HG03095 (cell line): ENCODE measurements at regions not wholly inside any gene's neighbourhood (a gene's known extent, or its start where the extent isn't known, plus 50 kb on each side); places are given as distances from the start of the nearest gene placed in this dataset.
"Not testable (repeated sequence)": the region's sequence is repeated elsewhere in the genome, so short reads cannot be mapped to it uniquely, and the experiment has no call there.

ENCODE experiments used
- ATAC-seq: cut with Tn5 transposase; IDR thresholded peaks from one replicate; pipeline ENCODE4 v1.9.1; 2021; ENCODE audit warnings: moderate library complexity; ENCODE audit not compliant: unreplicated experiment

DNA sequence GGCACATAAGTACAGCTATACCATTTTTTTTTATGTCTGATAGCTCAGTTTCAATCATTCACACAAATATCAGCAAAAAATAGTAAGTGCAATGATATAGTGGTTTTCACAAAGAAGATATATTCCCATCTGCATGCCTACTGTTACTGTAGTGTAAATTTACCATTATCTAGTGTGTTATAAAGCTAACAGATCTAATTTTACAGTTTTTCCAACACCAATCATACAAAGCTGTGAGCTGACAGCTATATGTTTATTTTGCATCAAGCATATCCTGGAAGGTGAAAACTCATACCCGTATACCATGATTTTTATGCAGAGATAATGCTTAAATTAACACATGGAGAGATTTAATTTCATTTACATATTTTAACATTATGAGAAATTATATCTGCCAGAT is 89.9 kb upstream of the HAPLN1 start:
- ATAC-seq = no peak

DNA sequence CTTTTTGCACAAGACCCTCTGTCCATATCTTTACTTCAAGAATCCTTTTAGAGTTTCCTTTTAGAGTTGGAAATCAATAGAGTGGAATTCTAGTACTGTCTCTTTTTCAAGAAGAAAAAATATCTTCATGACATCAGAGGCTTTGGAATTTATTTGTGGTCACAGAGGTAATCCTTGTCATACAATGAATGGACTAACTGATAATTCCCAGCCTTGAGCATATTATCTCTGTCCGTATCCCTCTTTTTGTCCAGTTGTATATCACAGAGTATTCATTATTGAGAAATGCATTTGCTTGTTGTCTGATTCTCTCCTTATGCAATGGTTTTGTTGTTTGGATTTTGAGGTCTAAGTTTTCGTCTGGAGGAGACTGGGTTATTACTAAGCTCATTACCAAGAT is 82.0 kb upstream of the HAPLN1 start:
- no peak for ATAC-seq

DNA sequence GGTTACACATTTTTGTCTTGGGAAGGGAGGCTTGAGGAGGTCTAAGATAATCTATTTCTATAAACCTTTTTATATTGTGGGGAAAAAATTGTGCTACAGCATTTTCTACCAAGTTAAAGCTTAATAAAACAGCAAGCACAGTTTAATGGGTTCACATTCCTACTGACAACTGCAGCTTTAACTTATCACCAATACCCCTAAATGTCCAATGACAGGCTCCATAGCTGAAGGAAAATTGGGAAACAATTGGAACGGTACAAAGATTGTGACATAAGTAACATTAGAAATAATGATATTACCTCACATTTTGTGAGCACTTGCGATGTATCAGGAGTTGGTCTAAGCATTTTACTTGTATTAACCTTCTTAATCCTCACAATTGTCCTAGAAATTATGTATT is 79.5 kb upstream of the HAPLN1 start:
- no peak for ATAC-seq

DNA sequence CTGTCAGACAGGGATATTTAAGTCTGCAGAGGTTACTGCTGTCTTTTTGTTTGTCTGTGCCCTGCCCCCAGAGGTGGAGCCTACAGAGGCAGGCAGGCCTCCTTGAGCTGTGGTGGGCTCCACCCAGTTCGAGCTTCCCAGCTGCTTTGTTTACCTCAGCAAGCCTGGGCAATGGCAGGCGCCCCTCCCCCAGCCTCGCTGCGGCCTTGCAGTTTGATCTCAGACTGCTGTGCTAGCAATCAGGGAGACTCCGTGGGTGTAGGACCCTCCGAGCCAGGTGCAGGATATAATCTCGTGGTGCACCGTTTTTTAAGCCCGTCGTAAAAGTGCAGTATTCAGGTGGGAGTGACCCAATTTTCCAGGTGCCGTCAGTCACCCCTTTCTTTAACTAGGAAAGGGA is 78.4 kb upstream of the HAPLN1 start:
- not testable (repeated sequence) for ATAC-seq

DNA sequence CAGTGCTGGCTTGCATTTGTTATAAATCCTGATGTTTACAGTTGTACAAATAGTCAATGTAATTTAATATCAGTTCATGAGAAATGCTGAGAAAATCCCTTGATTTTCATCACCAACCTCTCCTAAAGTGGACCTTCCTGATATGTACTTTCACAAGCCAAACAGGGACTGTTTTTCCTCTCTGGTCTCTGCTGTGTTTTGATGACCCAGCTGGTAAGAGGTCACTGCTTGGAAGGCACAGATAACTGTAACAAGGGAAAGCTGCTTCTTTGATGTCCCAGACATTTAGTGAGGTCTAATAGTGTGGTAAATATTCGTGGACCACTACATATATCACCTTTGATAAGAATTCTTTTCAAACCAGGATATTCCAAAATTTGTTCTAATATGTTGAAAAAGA is 68.7 kb upstream of the HAPLN1 start:
- ATAC-seq = no peak

DNA sequence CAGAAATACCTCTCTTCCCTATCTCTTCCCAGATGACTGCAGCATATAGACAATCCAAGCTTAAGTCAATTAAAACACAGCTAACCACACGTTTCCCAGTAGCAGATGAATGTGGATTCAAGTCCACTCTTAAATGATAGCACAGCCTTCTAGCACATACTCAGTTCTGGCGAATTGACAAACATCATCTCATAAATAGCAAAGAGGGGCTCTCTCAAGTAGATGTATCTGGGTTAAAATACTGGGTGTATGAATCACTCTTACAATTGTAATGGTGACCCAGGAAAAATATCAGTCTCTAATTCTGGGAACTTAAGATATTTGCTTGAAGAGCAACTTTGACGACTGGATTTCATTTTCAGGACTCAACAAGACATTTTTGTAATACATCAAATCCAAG is 67.0 kb upstream of the HAPLN1 start:
- ATAC-seq = no peak

DNA sequence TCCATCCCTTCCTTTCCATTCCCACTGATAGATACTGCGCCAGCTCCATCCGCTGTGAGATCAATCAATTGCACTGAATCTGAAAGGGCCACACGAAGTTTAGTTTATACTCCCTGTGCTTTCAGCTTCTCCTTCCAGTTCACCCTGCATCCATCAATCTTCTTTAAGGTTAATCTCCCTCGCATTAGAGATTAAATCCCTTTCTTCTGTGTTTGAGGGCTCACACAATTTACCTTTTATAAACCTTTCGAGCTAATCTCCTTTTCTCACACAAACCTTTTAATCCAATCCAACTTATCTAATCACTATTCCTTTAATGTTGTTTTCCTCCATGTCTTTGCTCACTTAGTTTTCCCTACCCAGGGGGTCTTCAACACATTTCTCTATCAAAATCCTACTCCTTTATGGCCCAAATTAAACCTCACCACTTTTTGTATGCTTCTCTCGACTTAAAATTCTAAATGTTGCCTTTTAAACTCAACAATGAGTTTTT is 64.6 kb upstream of the HAPLN1 start:
- no peak for ATAC-seq

DNA sequence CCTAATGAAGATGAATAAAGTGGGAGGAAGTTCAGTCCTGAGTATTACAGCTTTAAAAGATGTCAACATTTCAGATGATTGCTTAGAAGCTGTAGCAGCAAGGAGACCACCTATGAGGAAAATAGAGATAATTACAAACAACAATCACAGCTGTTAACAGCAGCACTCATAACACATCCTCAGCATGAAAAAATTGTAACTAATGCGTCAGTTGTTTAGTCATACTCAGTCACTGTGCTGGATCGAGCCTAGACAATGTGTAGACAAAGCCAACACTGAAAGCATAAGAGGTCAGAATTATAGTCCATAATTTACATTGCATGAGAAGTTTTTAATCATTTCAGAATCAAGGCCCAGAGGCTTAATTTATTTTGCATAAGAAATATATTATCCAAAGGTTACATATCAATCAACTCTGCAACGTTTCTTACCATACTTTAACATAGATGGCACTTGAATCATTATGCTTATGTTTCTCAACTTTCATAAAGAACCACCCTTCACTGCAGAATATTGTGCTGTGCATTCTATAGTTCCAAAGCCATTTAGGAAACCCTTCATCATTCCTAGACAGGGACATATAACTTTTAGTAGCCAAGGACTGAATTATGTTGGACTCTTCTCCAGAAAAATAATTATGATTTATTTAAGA is 60.2 kb upstream of the HAPLN1 start:
- ATAC-seq = no peak

DNA sequence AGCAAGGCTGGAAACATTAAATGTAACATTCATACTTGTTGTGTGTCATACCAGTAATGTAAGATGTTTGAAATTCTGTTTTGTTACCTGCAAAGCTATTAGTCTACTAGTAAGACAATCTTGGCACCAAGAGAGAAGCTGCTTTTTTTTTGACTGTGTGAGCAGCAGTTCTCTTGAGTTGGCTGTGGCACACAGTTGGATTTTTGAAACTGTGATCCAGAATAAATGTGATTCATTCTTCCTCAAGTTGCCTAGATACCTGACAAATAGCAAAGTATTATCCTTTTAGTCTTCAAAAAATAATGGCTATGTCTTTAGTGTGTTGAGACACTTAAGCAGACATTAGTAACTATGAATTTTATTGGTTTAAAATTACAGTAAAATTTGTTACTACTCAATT is 57.2 kb upstream of the HAPLN1 start:
- ATAC-seq = no peak

DNA sequence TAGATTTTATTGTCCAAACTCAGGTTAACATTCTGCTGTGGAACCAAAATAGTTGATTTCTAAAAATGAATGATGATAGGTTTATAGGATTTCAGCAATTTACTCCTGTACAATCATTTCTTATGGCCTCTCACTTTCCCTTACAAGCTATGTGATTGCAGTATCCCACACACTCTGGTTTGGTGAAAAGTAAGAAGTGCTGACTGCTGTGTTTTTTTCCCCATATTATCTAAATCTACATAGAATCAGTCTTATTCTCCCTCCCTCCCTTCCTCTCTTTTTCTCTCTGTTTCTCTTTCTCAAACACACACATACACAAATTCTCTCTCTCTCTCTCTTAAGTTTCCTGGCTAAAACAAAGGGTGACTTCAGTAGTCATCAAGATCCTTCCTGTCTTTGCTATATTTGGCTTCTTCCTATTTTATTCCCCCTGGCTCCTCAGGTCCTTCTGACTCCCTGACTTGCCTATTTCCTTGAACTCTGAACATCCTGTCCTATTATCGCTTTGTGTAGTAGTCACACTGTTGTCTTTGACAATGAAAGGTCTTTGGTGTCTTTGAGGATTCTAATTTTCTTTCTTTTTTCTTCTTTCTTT is 55.9 kb upstream of the HAPLN1 start:
- no peak for ATAC-seq
